ENCODE measurements at regions not wholly inside any gene's neighbourhood (a gene's known extent, or its start where the extent isn't known, plus 50 kb on each side); places are given as distances from the start of the nearest gene placed in this dataset.
"Not testable (repeated sequence)": the region's sequence is repeated elsewhere in the genome, so short reads cannot be mapped to it uniquely, and the experiment has no call there.

- DNase-seq (ENCODE audit: extremely low read depth in 1 of 11, low read depth in 9 of 11, low spot score in 4 of 11) = not testable (repeated sequence)
Observed at GRCh38 chr15:30688684-30689083, 62.8 kb downstream of the ARHGAP11B start.

- DNase-seq (ENCODE audit: extremely low read depth in 1 of 11, low read depth in 9 of 11, low spot score in 4 of 11) = peak in 2 of 11 donors; percentile 1 to 4
Observed at GRCh38 chr15:30690153-30690552, 64.2 kb downstream of the ARHGAP11B start.

GRCh38 chr15:30695811-30696210, 69.9 kb downstream of the ARHGAP11B start:
- DNase-seq (ENCODE audit: extremely low read depth in 1 of 11, low read depth in 9 of 11, low spot score in 4 of 11) = not testable (repeated sequence)

GRCh38 chr15:30696439-30697314, 70.7 kb downstream of the ARHGAP11B start:
- not testable (repeated sequence) for DNase-seq (ENCODE audit: extremely low read depth in 1 of 11, low read depth in 9 of 11, low spot score in 4 of 11)

- not testable (repeated sequence) for DNase-seq (ENCODE audit: extremely low read depth in 1 of 11, low read depth in 9 of 11, low spot score in 4 of 11)
Observed at GRCh38 chr15:30697315-30697685, 71.4 kb downstream of the ARHGAP11B start.

GRCh38 chr15:30700006-30700597, 74.2 kb downstream of the ARHGAP11B start:
- DNase-seq (ENCODE audit: extremely low read depth in 1 of 11, low read depth in 9 of 11, low spot score in 4 of 11) = not testable (repeated sequence)

- not testable (repeated sequence) for DNase-seq (ENCODE audit: extremely low read depth in 1 of 11, low read depth in 9 of 11, low spot score in 4 of 11)
Observed at GRCh38 chr15:30707976-30708685, 82.2 kb downstream of the ARHGAP11B start.

GRCh38 chr15:30708809-30709208, 82.9 kb downstream of the ARHGAP11B start:
- not testable (repeated sequence) for DNase-seq (ENCODE audit: extremely low read depth in 1 of 11, low read depth in 9 of 11, low spot score in 4 of 11)

- DNase-seq (ENCODE audit: extremely low read depth in 1 of 11, low read depth in 9 of 11, low spot score in 4 of 11) = peak in 3 of 11 donors; percentile 3 to 9 (median 4)
Observed at GRCh38 chr15:30718038-30718643, 92.2 kb downstream of the ARHGAP11B start.

GRCh38 chr15:30719363-30719762, 93.4 kb downstream of the ARHGAP11B start:
- not testable (repeated sequence) for DNase-seq (ENCODE audit: extremely low read depth in 1 of 11, low read depth in 9 of 11, low spot score in 4 of 11)

GRCh38 chr15:30720825-30721224, 94.9 kb downstream of the ARHGAP11B start:
- not testable (repeated sequence) for DNase-seq (ENCODE audit: extremely low read depth in 1 of 11, low read depth in 9 of 11, low spot score in 4 of 11)

GRCh38 chr15:30721529-30721928, 95.6 kb downstream of the ARHGAP11B start:
- not testable (repeated sequence) for DNase-seq (ENCODE audit: extremely low read depth in 1 of 11, low read depth in 9 of 11, low spot score in 4 of 11)

GRCh38 chr15:30723540-30724175, 97.7 kb downstream of the ARHGAP11B start:
- DNase-seq (ENCODE audit: extremely low read depth in 1 of 11, low read depth in 9 of 11, low spot score in 4 of 11) = not testable (repeated sequence)

GRCh38 chr15:30729880-30730590, 104.1 kb downstream of the ARHGAP11B start:
- DNase-seq (ENCODE audit: extremely low read depth in 1 of 11, low read depth in 9 of 11, low spot score in 4 of 11) = not testable (repeated sequence)

GRCh38 chr15:30730633-30731032, 104.7 kb downstream of the ARHGAP11B start:
- DNase-seq (ENCODE audit: extremely low read depth in 1 of 11, low read depth in 9 of 11, low spot score in 4 of 11) = not testable (repeated sequence)

GRCh38 chr15:30732100-30732499, 106.2 kb downstream of the ARHGAP11B start:
- not testable (repeated sequence) for DNase-seq (ENCODE audit: extremely low read depth in 1 of 11, low read depth in 9 of 11, low spot score in 4 of 11)

GRCh38 chr15:30735884-30736564, 110.1 kb downstream of the ARHGAP11B start:
- DNase-seq (ENCODE audit: extremely low read depth in 1 of 11, low read depth in 9 of 11, low spot score in 4 of 11) = not testable (repeated sequence)

- DNase-seq (ENCODE audit: extremely low read depth in 1 of 11, low read depth in 9 of 11, low spot score in 4 of 11) = not testable (repeated sequence)
Observed at GRCh38 chr15:30742796-30743195, 116.9 kb downstream of the ARHGAP11B start.
